ENCODE measurements at regions not wholly inside any gene's neighbourhood (a gene's known extent, or its start where the extent isn't known, plus 50 kb on each side); places are given as distances from the start of the nearest gene placed in this dataset.
A peak's percentile ranks its signal among the peaks of the same experiment; 100 is the strongest.

- Histone ChIP-seq H3K4me1 (no peaks in the 10 kb centered on the region), H3K36me3 (no peaks in the 10 kb centered on the region), H3K27ac (no peak overlapping the region), H3K27me3 (no peaks in the 10 kb centered on the region), H3K4me3 (no peak overlapping the region), H3K9me3 (no peaks in the 10 kb centered on the region)
- ATAC-seq = no peak
- WGBS, 2 donors (ENCODE audit: low coverage in 1 of 2) = 48 to 52% methylated on average over 6 to 7 of the region's 11 CpGs
- TF ChIP-seq CTCF (IDR thresholded peaks at IDR 0.05) (peak in 1 of 4 experiments; percentile 16), POLR2AphosphoS5 (IDR thresholded peaks at IDR 0.05) (no peak)
Measured at GRCh38 chr1:88608139-88608943, 75.7 kb upstream of the PKN2 start.

GRCh38 chr1:88609051-88609450, 75.0 kb upstream of the PKN2 start:
- no peaks in the 10 kb centered on the region for H3K27me3 ChIP-seq

DNA sequence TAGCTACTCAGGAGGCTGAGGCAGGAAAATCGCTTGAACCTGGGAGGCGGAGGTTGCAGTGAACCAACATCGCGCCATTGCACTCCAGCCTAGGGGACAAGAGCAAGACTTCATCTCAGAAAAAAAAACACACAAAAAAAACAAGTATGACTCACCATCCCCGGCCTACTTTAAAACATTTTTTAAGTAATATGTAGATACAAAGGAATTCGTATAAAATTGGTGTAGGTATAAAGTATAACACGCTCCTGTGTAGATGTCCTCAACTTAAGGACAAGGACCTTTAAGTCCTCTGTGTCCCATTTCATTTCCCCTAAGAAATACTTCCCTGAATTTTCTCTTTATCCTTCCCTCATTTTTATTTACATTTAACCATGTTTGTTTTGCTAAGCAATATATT, 73.4 kb upstream of the PKN2 start:
- no peaks in the 10 kb centered on the region for H3K4me1 ChIP-seq
- no peaks in the 10 kb centered on the region for H3K27me3 ChIP-seq
- no peaks in the 10 kb centered on the region for H3K36me3 ChIP-seq
- no peak overlapping the region for H3K27ac ChIP-seq
- WGBS, 2 donors (ENCODE audit: low coverage in 1 of 2) = 88 to 98% methylated on average over 2 to 7 of the region's 7 CpGs
- TF ChIP-seq CTCF (IDR thresholded peaks at IDR 0.05) = no peak
- TF ChIP-seq EP300 (IDR thresholded peaks at IDR 0.05) = no peak
- TF ChIP-seq POLR2A (IDR thresholded peaks at IDR 0.05) = no peak
- no peak for TF ChIP-seq POLR2AphosphoS5 (IDR thresholded peaks at IDR 0.05)
- H3K9me3 ChIP-seq = no peaks in the 10 kb centered on the region
- ATAC-seq = no peak
- no peak overlapping the region for H3K4me3 ChIP-seq

More at GRCh38 chr1:88609051-88609450, 75.0 kb upstream of the PKN2 start:
- no peaks in the 10 kb centered on the region for H3K9me3 ChIP-seq
- H3K27ac ChIP-seq = no peak overlapping the region
- H3K4me1 ChIP-seq = no peaks in the 10 kb centered on the region
- H3K4me3 ChIP-seq = no peak overlapping the region
- no peak for TF ChIP-seq POLR2AphosphoS5 (IDR thresholded peaks at IDR 0.05)
- no peak for TF ChIP-seq CTCF (IDR thresholded peaks at IDR 0.05)
- no peak for TF ChIP-seq POLR2A (IDR thresholded peaks at IDR 0.05)
- no peak for TF ChIP-seq EP300 (IDR thresholded peaks at IDR 0.05)
- H3K36me3 ChIP-seq = no peaks in the 10 kb centered on the region
- ATAC-seq = no peak

- H3K4me1 ChIP-seq = no peaks in the 10 kb centered on the region
- WGBS, 2 donors (ENCODE audit: low coverage in 1 of 2) = 58 to 100% methylated on average over 1 to 2 of the region's 2 CpGs
- no peak overlapping the region for H3K4me3 ChIP-seq
- ATAC-seq = no peak
- H3K27ac ChIP-seq = no peak overlapping the region
- H3K9me3 ChIP-seq = no peaks in the 10 kb centered on the region
- no peaks in the 10 kb centered on the region for H3K36me3 ChIP-seq
- TF ChIP-seq POLR2A (IDR thresholded peaks at IDR 0.05) (no peak), POLR2AphosphoS5 (IDR thresholded peaks at IDR 0.05) (no peak), EP300 (IDR thresholded peaks at IDR 0.05) (no peak)
- no peaks in the 10 kb centered on the region for H3K27me3 ChIP-seq
Measured at GRCh38 chr1:88612292-88612691, 71.8 kb upstream of the PKN2 start.

DNA sequence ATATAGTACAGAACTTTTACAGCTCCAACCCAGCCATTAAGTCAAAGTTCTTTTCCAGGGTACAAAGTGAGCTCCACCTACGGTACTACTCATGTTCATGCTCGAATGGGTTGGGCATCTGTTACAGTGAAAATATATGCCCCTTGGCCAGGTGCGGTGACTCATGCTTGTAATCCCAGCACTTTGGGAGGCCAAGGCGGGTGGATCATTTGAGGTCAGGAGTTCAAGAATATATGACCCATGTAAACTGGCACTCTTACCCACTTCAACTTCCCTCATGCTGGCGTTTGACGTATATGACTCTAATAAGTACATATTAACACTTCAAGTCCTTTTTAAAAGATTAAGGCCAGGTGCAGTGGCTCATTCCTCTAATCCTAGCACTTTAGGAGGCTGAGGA, 71.3 kb upstream of the PKN2 start:
- no peaks in the 10 kb centered on the region for H3K9me3 ChIP-seq
- H3K4me1 ChIP-seq = no peaks in the 10 kb centered on the region
- no peaks in the 10 kb centered on the region for H3K27me3 ChIP-seq
- no peak for TF ChIP-seq CTCF (IDR thresholded peaks at IDR 0.05)
- TF ChIP-seq POLR2A (IDR thresholded peaks at IDR 0.05) = no peak
- no peak for TF ChIP-seq POLR2AphosphoS5 (IDR thresholded peaks at IDR 0.05)
- no peak for TF ChIP-seq EP300 (IDR thresholded peaks at IDR 0.05)
- 20 to 71% methylated on average over 2 to 6 of the region's 6 CpGs for WGBS, 2 donors (ENCODE audit: low coverage in 1 of 2)
- H3K27ac ChIP-seq = no peak overlapping the region
- H3K4me3 ChIP-seq = no peak overlapping the region
- H3K36me3 ChIP-seq = no peaks in the 10 kb centered on the region
- no peak for ATAC-seq
